ENCODE measurements at regions not wholly inside any gene's neighbourhood (a gene's known extent, or its start where the extent isn't known, plus 50 kb on each side); places are given as distances from the start of the nearest gene placed in this dataset.
A peak's percentile ranks its signal among the peaks of the same experiment; 100 is the strongest.

GRCh38 chr18:44090453-44090852 is 590.2 kb upstream of the SETBP1 start:
- DNase-seq = no peak

DNA sequence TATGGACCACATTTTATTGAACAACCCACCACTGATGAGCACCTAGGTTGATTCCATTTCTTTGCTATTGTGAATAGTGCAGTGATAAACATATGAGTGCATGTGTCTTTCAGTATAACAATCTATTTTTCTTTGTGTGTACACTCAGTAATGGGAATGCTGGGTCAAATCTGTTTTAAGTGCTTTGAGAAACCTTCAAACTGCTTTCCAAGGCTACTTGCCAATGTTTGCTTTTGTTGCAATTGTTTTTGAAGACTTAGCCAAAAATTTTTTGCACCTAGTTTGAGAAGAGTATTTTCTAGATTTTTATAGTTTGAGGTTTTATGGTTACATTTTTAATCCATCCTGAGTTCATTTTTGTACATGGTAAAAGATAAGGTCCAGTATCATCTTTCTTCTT is 587.4 kb upstream of the SETBP1 start:
- DNase-seq = no peak

DNA sequence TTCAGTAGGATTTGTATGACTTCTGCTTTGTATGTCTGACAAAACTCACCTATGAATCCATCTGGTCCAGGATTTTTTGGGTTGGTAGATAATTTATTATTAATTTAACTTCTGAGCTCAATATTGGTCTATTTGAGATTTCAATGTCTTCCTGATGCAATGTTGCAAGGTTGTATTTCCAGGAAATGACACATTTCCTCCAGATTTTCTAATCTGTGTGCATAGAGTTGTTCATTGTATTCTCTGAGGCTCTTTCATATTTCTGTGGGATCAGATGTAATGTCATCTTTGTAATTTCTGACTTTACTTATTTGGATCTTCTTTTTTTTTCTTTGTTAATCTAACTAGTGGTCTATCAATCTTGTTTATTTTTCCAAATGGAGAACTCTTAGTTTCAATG is 584.7 kb upstream of the SETBP1 start:
- DNase-seq = no peak

GRCh38 chr18:44098551-44099098 is 582.1 kb upstream of the SETBP1 start:
- DNase-seq = peak; percentile 33

GRCh38 chr18:44107187-44107586 is 573.5 kb upstream of the SETBP1 start:
- no peak for DNase-seq

DNA sequence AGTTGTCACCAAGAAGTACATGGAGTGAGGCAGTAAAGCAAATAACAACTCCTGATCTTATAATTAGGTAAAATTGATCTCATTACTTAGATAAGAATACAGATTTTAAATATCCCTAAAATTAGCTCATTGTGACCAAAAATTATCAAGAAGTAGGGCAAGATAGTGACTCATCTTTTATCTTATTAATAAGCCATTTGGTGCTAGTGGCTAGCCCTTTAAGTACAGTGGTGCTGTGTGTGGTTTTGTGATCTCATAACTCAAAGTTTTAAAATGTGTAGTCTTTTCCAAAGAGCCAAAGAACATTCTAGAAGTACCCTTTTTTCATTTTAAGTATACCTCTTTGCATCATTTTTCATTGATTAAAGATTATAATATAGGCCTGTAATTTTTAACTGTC is 569.4 kb upstream of the SETBP1 start:
- DNase-seq = no peak

DNA sequence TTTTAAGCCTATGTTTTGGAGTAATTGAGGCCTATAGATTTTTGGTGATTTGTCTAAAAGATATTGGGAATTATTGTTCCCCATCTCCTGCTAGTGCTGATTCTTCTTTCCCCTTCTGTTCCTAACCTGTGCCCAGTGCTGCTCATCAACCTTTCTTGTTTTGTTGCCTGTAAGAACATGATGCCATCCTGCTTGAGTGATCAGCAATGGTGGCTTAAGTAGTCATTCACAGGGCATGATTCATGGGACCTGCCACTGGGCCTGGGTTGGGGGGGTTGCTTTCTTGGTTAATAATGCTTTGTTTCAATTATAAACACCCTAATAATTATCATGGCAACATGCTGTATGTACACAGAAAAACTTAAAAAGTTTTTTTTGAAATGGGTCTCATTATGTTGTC is 562.9 kb upstream of the SETBP1 start:
- no peak for DNase-seq

DNA sequence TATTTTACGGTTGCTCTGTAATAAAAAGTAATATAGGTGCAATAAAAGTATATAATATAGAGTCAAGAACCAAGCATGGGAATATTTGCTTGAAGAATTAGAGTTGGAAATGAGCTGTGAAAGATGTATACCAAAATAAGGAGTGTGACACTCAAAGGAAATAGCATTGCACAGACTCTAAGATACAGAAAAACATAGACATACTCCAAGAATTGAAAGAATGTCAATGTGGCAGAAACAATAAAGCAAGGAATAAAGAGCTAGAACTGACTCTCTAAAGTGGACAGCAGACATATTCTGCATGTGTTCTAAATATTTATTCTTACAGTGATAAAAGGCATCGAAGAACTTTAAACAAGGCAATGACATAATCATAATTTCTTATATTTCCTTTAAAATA is 561.1 kb upstream of the SETBP1 start:
- DNase-seq = no peak

DNA sequence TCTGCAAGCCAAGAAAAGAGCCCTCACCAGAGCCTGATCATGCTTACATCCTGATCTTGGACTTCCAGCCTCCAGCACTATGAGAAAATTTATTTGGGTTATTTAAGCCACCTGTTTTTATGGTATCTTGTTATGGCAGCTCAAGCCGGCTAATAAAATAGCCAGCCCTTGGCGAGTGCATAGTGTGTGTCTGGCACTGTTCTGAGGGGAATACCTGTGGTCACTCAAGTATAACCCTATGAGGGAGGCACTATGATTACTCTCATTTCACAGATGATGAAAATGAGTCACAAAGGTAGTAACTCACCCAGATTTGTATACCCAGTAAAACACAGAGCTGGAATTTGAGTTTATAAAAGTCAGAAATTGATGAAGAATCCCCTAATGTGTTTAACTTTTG is 556.9 kb upstream of the SETBP1 start:
- DNase-seq = no peak

DNA sequence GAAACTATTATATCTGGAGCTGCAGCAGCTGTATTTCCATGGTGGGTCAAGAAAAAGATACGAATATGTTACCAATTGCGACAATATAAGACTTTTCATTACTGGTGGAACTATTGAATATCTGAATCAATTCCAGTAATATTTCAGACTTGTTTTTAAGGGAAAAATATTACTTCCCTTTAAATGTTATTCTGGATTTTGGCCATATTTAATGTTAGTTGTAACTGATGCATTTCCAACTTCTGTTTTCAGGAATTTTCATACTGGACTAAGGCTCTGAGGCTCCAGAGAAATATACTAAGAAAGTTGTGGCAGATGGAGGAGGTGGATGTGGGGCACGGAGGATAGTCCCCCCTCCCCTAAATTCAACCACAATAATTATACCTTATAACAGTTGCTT is 555.2 kb upstream of the SETBP1 start:
- DNase-seq = no peak

DNA sequence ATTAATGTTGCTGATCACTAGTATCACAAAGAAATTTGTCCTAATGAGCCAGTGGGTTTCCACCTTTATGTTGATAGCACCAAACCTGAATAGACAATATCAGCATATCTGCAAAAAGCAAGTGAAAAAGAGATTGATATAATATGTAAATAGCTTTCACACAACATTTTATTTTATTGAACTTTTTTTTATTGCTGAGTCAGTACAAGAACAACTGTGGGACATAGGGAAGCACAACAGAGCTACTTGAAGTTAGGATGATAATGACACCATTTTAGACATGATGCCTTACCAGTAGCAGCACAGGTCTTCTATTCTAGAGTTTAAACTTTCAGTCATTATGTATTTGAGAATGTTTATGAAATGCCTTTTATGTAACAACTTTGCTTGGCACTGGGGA is 554.1 kb upstream of the SETBP1 start:
- DNase-seq = no peak

GRCh38 chr18:44128365-44128764 is 552.3 kb upstream of the SETBP1 start:
- no peak for DNase-seq

DNA sequence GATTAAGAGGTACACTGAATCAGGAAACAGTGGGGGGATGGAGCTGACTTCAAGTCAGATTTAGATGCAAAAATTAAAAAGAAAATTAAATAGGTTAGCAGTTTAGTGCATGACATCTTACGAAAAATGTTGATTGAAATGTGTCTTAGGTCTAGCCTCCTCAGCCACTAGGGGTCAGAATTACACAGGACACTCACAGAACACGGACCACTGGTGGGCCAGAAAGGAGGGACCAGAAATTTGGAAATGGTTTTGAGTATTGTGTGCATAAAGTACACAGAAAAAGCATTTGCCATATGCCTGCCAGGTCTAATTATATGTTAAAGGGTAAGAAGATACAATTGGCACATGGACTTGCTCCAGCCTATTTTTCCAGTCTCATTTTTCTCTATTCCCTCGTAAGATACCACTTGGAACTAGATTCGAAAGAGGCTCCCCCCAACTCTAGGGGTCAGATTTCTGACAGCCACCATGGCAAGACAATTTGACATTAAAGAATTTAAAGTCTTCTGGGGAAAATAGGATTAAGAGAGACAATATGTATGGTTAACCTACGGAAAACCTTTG is 550.2 kb upstream of the SETBP1 start:
- peak; percentile 85 for DNase-seq

- DNase-seq = no peak
Measured at GRCh38 chr18:44133483-44133882, 547.2 kb upstream of the SETBP1 start.

- no peak for DNase-seq
Measured at GRCh38 chr18:44134447-44134846, 546.2 kb upstream of the SETBP1 start.

- DNase-seq = no peak
Measured at GRCh38 chr18:44135741-44136140, 544.9 kb upstream of the SETBP1 start.

- DNase-seq = no peak
Measured at GRCh38 chr18:44136326-44136725, 544.4 kb upstream of the SETBP1 start.

GRCh38 chr18:44143072-44143471 is 537.6 kb upstream of the SETBP1 start:
- no peak for DNase-seq

GRCh38 chr18:44149706-44150105 is 531.0 kb upstream of the SETBP1 start:
- no peak for DNase-seq

DNA sequence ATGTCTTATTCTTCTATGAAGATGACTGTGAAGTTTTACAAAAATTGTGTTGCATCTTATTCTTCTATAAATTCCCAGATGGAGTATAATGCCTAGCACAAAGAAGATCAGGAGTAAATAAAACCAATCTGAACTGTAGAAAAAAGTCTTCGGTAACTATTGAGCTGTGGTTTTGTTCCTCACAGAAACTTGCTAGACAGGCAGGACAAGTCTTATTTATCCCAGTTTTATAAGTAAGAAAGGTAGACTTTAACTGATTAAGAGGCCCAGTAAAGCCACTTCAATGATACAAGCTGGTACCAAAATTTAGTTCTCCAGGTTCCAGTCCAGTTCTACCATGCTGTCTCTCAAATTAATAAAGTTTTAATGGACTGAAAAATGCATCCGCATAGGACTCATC is 526.7 kb upstream of the SETBP1 start:
- no peak for DNase-seq

GRCh38 chr18:44156126-44156525 is 524.6 kb upstream of the SETBP1 start:
- no peak for DNase-seq

GRCh38 chr18:44156776-44157335 is 523.8 kb upstream of the SETBP1 start:
- no peak for DNase-seq

DNA sequence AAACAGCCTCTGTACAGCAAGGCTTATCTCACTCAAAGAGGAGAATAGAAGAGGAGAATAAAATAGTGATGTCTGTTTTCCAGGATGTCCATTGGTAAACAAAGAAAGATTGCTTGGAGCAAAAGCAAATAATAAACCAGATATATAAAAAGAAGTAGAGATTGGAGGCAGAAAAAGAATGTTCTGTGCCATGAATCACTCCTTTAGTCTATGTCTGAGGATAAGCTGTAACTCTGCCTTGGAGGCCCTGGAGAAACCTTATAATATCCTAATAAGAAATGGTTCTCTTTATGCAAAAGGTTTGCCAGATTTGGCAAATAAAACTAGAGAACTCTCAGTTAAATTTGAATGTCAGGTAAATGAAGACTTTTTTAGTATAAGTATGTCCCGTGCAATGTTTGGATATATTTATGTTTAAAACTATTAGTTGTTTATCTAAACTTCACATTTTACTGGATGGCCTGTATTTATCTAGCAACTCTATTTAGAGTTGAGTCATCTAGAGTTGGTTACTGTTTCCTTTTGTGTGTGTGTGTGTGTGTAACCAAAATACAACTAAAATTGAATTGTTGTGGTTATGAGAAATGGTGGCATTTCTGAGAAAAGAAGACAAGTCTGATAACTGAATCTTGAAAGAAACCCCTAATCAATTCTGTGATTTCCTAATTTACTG is 510.3 kb upstream of the SETBP1 start:
- no peak for DNase-seq

GRCh38 chr18:44171301-44171700 is 509.4 kb upstream of the SETBP1 start:
- no peak for DNase-seq

GRCh38 chr18:44175891-44176290 is 504.8 kb upstream of the SETBP1 start:
- DNase-seq = no peak
